Suppressor macrophage treated with lipopolysaccharide for 4 hours (primary cell): ENCODE measurements at regions not wholly inside any gene's neighbourhood (a gene's known extent, or its start where the extent isn't known, plus 50 kb on each side); places are given as distances from the start of the nearest gene placed in this dataset.
A peak's percentile ranks its signal among the peaks of the same experiment; 100 is the strongest.
"Not testable (repeated sequence)": the region's sequence is repeated elsewhere in the genome, so short reads cannot be mapped to it uniquely, and the experiment has no call there.

Experiments
- DNase-seq: peaks from one replicate; pipeline ENCODE4 v3.0.0-alpha.2; 2020

GRCh38 chr22:44628835-44629234, 73.2 kb upstream of the PRR5 start:
- DNase-seq: peak; percentile 30

GRCh38 chr22:44628273-44628672, 73.7 kb upstream of the PRR5 start:
- DNase-seq: no peak

GRCh38 chr22:44627521-44628139, 74.4 kb upstream of the PRR5 start:
- no peak for DNase-seq

- DNase-seq: peak; percentile 81
Observed at GRCh38 chr22:44625981-44626687, 75.9 kb upstream of the PRR5 start.

- no peak for DNase-seq
Observed at GRCh38 chr22:44625421-44625760, 76.6 kb upstream of the PRR5 start.

- no peak for DNase-seq
Observed at GRCh38 chr22:44624689-44625420, 77.1 kb upstream of the PRR5 start.

- DNase-seq: no peak
Observed at GRCh38 chr22:44623771-44624510, 78.1 kb upstream of the PRR5 start.

- no peak for DNase-seq
Observed at GRCh38 chr22:44622679-44623078, 79.3 kb upstream of the PRR5 start.

- DNase-seq: no peak
Observed at GRCh38 chr22:44622147-44622427, 79.9 kb upstream of the PRR5 start.

- DNase-seq: no peak
Observed at GRCh38 chr22:44621401-44622146, 80.4 kb upstream of the PRR5 start.

GRCh38 chr22:44620841-44621257, 81.2 kb upstream of the PRR5 start:
- DNase-seq: no peak

- DNase-seq: peak; percentile 55
Observed at GRCh38 chr22:44620129-44620840, 81.7 kb upstream of the PRR5 start.

- not testable (repeated sequence) for DNase-seq
Observed at GRCh38 chr22:44619560-44620128, 82.4 kb upstream of the PRR5 start.

GRCh38 chr22:44618910-44619309, 83.1 kb upstream of the PRR5 start:
- not testable (repeated sequence) for DNase-seq

- no peak for DNase-seq
Observed at GRCh38 chr22:44618400-44618799, 83.6 kb upstream of the PRR5 start.

- no peak for DNase-seq
Observed at GRCh38 chr22:44617828-44618227, 84.2 kb upstream of the PRR5 start.

GRCh38 chr22:44616882-44617655, 84.9 kb upstream of the PRR5 start:
- DNase-seq: no peak

- DNase-seq: no peak
Observed at GRCh38 chr22:44616461-44616860, 85.5 kb upstream of the PRR5 start.

GRCh38 chr22:44615602-44616180, 86.3 kb upstream of the PRR5 start:
- no peak for DNase-seq

GRCh38 chr22:44615146-44615545, 86.9 kb upstream of the PRR5 start:
- no peak for DNase-seq

- DNase-seq: no peak
Observed at GRCh38 chr22:44613196-44613595, 88.8 kb upstream of the PRR5 start.
